ENCODE measurements at regions not wholly inside any gene's neighbourhood (a gene's known extent, or its start where the extent isn't known, plus 50 kb on each side); places are given as distances from the start of the nearest gene placed in this dataset.

DNA sequence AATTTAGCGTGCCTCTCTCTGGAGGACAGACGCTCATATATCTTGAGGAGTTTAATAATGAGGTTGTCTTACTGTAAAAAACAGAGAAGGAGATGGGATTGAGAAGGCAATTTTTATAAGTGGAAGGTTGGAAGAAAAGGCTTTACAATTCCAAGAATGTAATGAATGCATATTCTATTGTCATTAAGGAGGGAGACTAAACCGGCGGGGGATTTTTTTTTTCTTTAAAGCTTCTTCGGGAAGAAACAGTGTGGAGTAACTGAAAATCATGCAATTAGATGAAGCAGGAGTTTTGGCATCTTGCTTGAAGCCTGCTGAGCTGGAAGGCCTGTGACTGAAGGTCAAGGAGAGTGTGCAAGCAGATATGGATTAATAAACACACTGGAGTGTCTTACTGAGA lies 124.4 kb downstream of the HRH4 start:
- intact Hi-C loops (cut with DNase I; ENCODE audit: low total_unique reads) = no loop called here
- no peak overlapping the region for H3K27ac ChIP-seq
- WGBS, 2 donors = 40 to 57% methylated on average over 5 of the region's 5 CpGs
- H3K4me1 ChIP-seq = no peaks in the 10 kb centered on the region
- no peak overlapping the region for H3K4me3 ChIP-seq
- H3K9me3 ChIP-seq = no peaks in the 10 kb centered on the region
- H3K27me3 ChIP-seq = no peaks in the 10 kb centered on the region
- H3K36me3 ChIP-seq (ENCODE audit: low read depth, missing control alignments) = no peaks in the 10 kb centered on the region
- no peak for DNase-seq
- TF ChIP-seq, protein P1, sequence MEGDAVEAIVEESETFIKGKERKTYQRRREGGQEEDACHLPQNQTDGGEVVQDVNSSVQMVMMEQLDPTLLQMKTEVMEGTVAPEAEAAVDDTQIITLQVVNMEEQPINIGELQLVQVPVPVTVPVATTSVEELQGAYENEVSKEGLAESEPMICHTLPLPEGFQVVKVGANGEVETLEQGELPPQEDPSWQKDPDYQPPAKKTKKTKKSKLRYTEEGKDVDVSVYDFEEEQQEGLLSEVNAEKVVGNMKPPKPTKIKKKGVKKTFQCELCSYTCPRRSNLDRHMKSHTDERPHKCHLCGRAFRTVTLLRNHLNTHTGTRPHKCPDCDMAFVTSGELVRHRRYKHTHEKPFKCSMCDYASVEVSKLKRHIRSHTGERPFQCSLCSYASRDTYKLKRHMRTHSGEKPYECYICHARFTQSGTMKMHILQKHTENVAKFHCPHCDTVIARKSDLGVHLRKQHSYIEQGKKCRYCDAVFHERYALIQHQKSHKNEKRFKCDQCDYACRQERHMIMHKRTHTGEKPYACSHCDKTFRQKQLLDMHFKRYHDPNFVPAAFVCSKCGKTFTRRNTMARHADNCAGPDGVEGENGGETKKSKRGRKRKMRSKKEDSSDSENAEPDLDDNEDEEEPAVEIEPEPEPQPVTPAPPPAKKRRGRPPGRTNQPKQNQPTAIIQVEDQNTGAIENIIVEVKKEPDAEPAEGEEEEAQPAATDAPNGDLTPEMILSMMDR (IDR thresholded peaks at IDR 0.05) = no peak
- TF ChIP-seq POLR2A (IDR thresholded peaks at IDR 0.05) = no peak

DNA sequence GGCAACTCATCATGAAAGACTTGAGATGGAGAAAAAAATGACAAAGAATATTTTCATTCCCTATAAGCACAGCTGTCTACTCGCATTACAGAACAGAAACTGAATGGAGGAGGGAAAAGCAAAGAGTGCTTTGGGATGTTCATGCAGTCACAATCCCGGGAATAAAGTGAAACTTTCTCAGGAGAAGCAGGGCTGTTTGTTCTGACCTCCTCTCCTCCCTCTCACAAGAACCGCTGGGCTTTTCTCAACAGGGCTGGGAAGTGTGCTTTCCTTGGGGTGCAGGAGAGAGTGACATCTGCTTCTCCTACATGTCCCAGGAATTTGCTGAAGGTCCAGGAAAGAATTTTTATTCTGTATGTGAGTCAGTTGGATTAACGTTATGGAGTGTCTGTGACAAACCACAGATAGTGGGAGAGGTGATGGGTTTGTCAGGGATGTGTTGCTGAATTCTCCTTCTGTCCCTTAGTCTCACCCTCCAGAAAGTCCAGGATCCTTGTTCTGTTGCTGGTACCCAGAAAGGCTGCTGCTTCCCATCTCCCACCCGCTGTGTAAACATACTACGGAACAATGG lies 125.6 kb downstream of the HRH4 start:
- intact Hi-C loops (cut with DNase I; ENCODE audit: low total_unique reads) = no loop called here
- 55 to 58% methylated on average over 6 of the region's 6 CpGs for WGBS, 2 donors
- H3K4me3 ChIP-seq = no peak overlapping the region
- H3K27ac ChIP-seq = no peak overlapping the region
- H3K9me3 ChIP-seq = no peaks in the 10 kb centered on the region
- H3K36me3 ChIP-seq (ENCODE audit: low read depth, missing control alignments) = no peaks in the 10 kb centered on the region
- H3K4me1 ChIP-seq = no peaks in the 10 kb centered on the region
- DNase-seq = no peak
- TF ChIP-seq, protein P1 (IDR thresholded peaks at IDR 0.05) = no peak
- TF ChIP-seq POLR2A (IDR thresholded peaks at IDR 0.05) = no peak
- no peaks in the 10 kb centered on the region for H3K27me3 ChIP-seq

DNA sequence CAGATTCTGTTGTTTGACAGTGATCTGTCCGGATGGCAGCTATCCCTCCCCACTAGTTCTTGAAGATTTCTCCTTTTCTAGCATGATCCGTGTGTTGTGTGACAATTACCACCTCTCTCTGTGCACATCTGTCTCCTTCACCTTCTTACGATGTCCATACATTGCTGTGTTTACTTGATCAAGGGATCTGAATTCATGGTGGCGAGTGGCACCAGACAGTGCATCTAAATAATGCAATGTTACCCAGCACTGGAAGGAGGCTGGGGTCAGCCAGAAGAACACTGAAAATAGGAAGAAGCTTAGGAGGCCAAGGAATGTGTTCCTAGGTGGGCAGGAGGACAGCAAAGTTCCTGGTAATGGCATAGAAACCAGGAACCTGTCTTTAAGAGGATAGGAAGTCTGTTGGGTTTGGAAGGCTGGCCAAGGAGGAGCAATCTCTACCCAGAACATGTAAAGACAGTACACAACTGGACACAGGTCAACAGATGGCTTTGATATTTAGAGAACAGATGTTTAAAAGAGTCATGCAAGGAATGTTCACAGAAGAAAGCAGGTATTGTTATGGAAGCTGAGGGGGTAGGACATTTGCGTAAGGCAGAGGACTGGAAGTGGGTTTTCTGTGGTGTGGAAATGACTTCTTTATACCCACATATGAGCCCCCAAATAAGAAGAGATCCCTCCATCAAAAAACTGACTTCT lies 126.4 kb downstream of the HRH4 start:
- intact Hi-C loops (cut with DNase I; ENCODE audit: low total_unique reads) = no loop called here
- no peak for DNase-seq
- Histone ChIP-seq H3K36me3 (ENCODE audit: low read depth, missing control alignments) (no peaks in the 10 kb centered on the region), H3K27ac (no peak overlapping the region), H3K27me3 (no peaks in the 10 kb centered on the region), H3K4me1 (no peaks in the 10 kb centered on the region), H3K4me3 (no peak overlapping the region), H3K9me3 (no peaks in the 10 kb centered on the region)
- 93% methylated on average over 5 of the region's 5 CpGs for WGBS, 2 donors
- TF ChIP-seq, protein P1 (IDR thresholded peaks at IDR 0.05) = no peak
- TF ChIP-seq POLR2A (IDR thresholded peaks at IDR 0.05) = no peak

GRCh38 chr18:24588440-24588839 lies 128.0 kb downstream of the HRH4 start:
- no peaks in the 10 kb centered on the region for H3K27me3 ChIP-seq
- no peaks in the 10 kb centered on the region for H3K36me3 ChIP-seq (ENCODE audit: low read depth, missing control alignments)
- no peak overlapping the region for H3K4me3 ChIP-seq
- TF ChIP-seq POLR2A (IDR thresholded peaks at IDR 0.05) = no peak
- TF ChIP-seq, protein P1 (IDR thresholded peaks at IDR 0.05) = no peak
- no peak overlapping the region for H3K27ac ChIP-seq
- H3K9me3 ChIP-seq = no peaks in the 10 kb centered on the region
- no peaks in the 10 kb centered on the region for H3K4me1 ChIP-seq
- DNase-seq = no peak
- intact Hi-C loops (cut with DNase I; ENCODE audit: low total_unique reads) = no loop called here
- 80 to 94% methylated on average over 5 of the region's 5 CpGs for WGBS, 2 donors

GRCh38 chr18:24590946-24591345 lies 130.5 kb downstream of the HRH4 start:
- H3K4me3 ChIP-seq = no peak overlapping the region
- WGBS, 2 donors = 73 to 98% methylated on average over 4 of the region's 4 CpGs
- intact Hi-C loops (cut with DNase I; ENCODE audit: low total_unique reads) = loop anchor here (10.0 kb wide), 1 partner anchor 134 kb away; no protein-coding TSS in a partner anchor
- H3K27ac ChIP-seq = no peak overlapping the region
- H3K4me1 ChIP-seq = no peaks in the 10 kb centered on the region
- H3K27me3 ChIP-seq = no peaks in the 10 kb centered on the region
- DNase-seq = no peak
- TF ChIP-seq, protein P1 (IDR thresholded peaks at IDR 0.05) = no peak
- TF ChIP-seq POLR2A (IDR thresholded peaks at IDR 0.05) = no peak
- H3K36me3 ChIP-seq (ENCODE audit: low read depth, missing control alignments) = no peaks in the 10 kb centered on the region
- no peaks in the 10 kb centered on the region for H3K9me3 ChIP-seq

Data from testis (tissue), 2 donors.